HCT116 (cell line): ENCODE measurements at regions not wholly inside any gene's neighbourhood (a gene's known extent, or its start where the extent isn't known, plus 50 kb on each side); places are given as distances from the start of the nearest gene placed in this dataset.

Source experiments
- ATAC-seq: fragments of 200-7000 bp; cut with Tn5 transposase; 2 replicates; pipeline ENCODE4 v1.9.1; 2020; ENCODE audit warnings: mild to moderate bottlenecking, moderate library complexity
- BruUV-seq: library from RNA; stranded (reverse); fragments of 400-500 nt; replicated peaks from 2 replicates; lab custom pipeline; 2021; lab: Mats Ljungman, UMichigan
- CTCF ChIA-PET: fragments of 300-600 bp; sonication (Branson Sonifier 250); formaldehyde crosslinking; loops from one replicate; lab custom pipeline; 2021; ENCODE audit warnings: antibody characterized with exemption; lab: Charles Lee
- POLR2A ChIA-PET: fragments of 300-600, 350-600 bp; sonication (Branson Sonifier 250); formaldehyde crosslinking; loops from one replicate; lab custom pipeline; 2021; ENCODE audit warnings: antibody characterized with exemption; lab: Charles Lee
- RAD21 ChIA-PET, 2 experiments: fragments of 300-600 bp; sonication (Branson Sonifier 250); formaldehyde crosslinking; loops; one replicate each; lab custom pipeline; 2023; ENCODE audit warnings: low total read pairs in 2 of 2; ENCODE audit not compliant: uncharacterized antibody in 2 of 2, unreplicated experiment in 2 of 2, low non-redundant PET in 1 of 2; lab: Charles Lee
- DNase-seq: peaks from one replicate; pipeline ENCODE4 v3.0.0-alpha.2; 2010; ENCODE audit warnings: low read depth, low spot score
- H2AFZ ChIP-seq: fragments of 200-600 bp; shearing (Covaris generic), sonication (generic); 2 replicates; pipeline ENCODE4 v1.6.1; 2017; ENCODE audit warnings: low read depth, mixed run types, mixed read lengths, antibody characterized with exemption, low read length; ENCODE audit not compliant: poor library complexity, severe bottlenecking
- H3K27ac ChIP-seq: 2 replicates; pipeline ENCODE4 v1.5.1; 2012; ENCODE audit warnings: low read depth, low read length
- H3K27me3 ChIP-seq: fragments of 200-600 bp; sonication (generic); 2 replicates; pipeline ENCODE4 v1.6.1; 2016; ENCODE audit warnings: mixed run types, low read length, mixed read lengths; ENCODE audit not compliant: insufficient read depth
- H3K36me3 ChIP-seq, 2 experiments: fragments of 200-500 bp in 1 of 2; fragments of 200-600 bp in 1 of 2; sonication (Bioruptor generic) in 1 of 2; sonication (generic) in 1 of 2; 2 replicates each; pipeline versions ENCODE4 v1.5.1 to v1.6.1; 2014 to 2016; ENCODE audit warnings: low read length in 2 of 2, inconsistent platforms in 1 of 2, mixed read lengths in 1 of 2, mixed run types in 1 of 2; ENCODE audit not compliant: insufficient read depth in 2 of 2, control insufficient read depth in 1 of 2
- H3K4me1 ChIP-seq, 2 experiments: fragments of 200-600 bp in 1 of 2; sonication (generic) in 1 of 2; 2 replicates each; pipeline versions ENCODE4 v1.5.1 to v1.6.1; 2012 to 2017; ENCODE audit warnings: low read length in 2 of 2, inconsistent platforms in 1 of 2, mild to moderate bottlenecking in 1 of 2, mixed read lengths in 1 of 2, mixed run types in 1 of 2, moderate library complexity in 1 of 2; ENCODE audit not compliant: insufficient read depth in 2 of 2, control insufficient read depth in 1 of 2
- H3K4me2 ChIP-seq: fragments of 200-600 bp; sonication (generic); 2 replicates; pipeline ENCODE4 v1.6.1; 2017; ENCODE audit warnings: mixed run types, low read length, mixed read lengths
- H3K4me3 ChIP-seq, 2 experiments: fragments of 200-600 bp in 1 of 2; sonication (generic) in 1 of 2; replicated peaks in 1 of 2; 2 replicates each; pipeline ENCODE4 v1.5.1; 2011 to 2016; ENCODE audit warnings: low read length in 2 of 2, control low read depth in 1 of 2, low read depth in 1 of 2, mild to moderate bottlenecking in 1 of 2, mixed read lengths in 1 of 2, mixed run types in 1 of 2
- H3K79me2 ChIP-seq: fragments of 200-600 bp; sonication (generic); 2 replicates; pipeline ENCODE4 v1.6.1; 2017; ENCODE audit warnings: mild to moderate bottlenecking, mixed run types, low read length, moderate library complexity, mixed read lengths; ENCODE audit not compliant: insufficient read depth
- H3K9ac ChIP-seq: fragments of 200-600 bp; sonication (generic); 2 replicates; pipeline ENCODE4 v1.6.1; 2016; ENCODE audit warnings: low read length, mixed read lengths
- H3K9me2 ChIP-seq: fragments of 200-600 bp; sonication (generic), shearing (Covaris generic); 2 replicates; pipeline ENCODE4 v1.6.1; 2017; ENCODE audit warnings: mixed run types, mild to moderate bottlenecking, moderate library complexity; ENCODE audit not compliant: insufficient read depth
- H3K9me3 ChIP-seq, 2 experiments: fragments of 200-500 bp in 1 of 2; fragments of 200-600 bp in 1 of 2; sonication (Bioruptor generic) in 1 of 2; sonication (generic) in 1 of 2; 2 replicates each; pipeline ENCODE4 v1.6.1; 2014 to 2017; ENCODE audit warnings: low read length in 2 of 2, mixed read lengths in 2 of 2, inconsistent platforms in 1 of 2, low read depth in 1 of 2, mild to moderate bottlenecking in 1 of 2, mixed run types in 1 of 2, moderate library complexity in 1 of 2; ENCODE audit not compliant: control insufficient read depth in 1 of 2, insufficient read depth in 1 of 2
- H4K20me1 ChIP-seq: fragments of 200-600 bp; sonication (generic), shearing (Covaris generic); 2 replicates; pipeline ENCODE4 v1.6.1; 2017; ENCODE audit warnings: mixed run types, mild to moderate bottlenecking, moderate library complexity; ENCODE audit not compliant: insufficient read depth
- CBX3 ChIP-seq: IDR thresholded peaks from 2 replicates; pipeline ENCODE4 v1.6.1; 2012; ENCODE audit warnings: low read depth
- CEBPB ChIP-seq: IDR thresholded peaks from 2 replicates; pipeline ENCODE4 v1.6.1; 2012; ENCODE audit warnings: low read depth
- CTCF ChIP-seq, 3 experiments: fragments of 200-600 bp in 1 of 3; sonication (generic) in 1 of 3; IDR thresholded peaks in 2 of 3; conservative IDR thresholded peaks in 1 of 3; 2 replicates each; pipeline ENCODE4 v1.5.1; 2012 to 2017; ENCODE audit warnings: low read depth in 2 of 3, low read length in 2 of 3, antibody characterized with exemption in 1 of 3, borderline replicate concordance in 1 of 3, control low read depth in 1 of 3, mild to moderate bottlenecking in 1 of 3, mixed read lengths in 1 of 3, mixed run types in 1 of 3, moderate library complexity in 1 of 3; ENCODE audit not compliant: insufficient read depth in 1 of 3
- ELF1 ChIP-seq: IDR thresholded peaks from 2 replicates; pipeline ENCODE4 v1.6.1; 2012; ENCODE audit warnings: low read depth, borderline replicate concordance
- EZH2 ChIP-seq: fragments of 200-600 bp; sonication (generic); IDR thresholded peaks from 2 replicates; pipeline ENCODE4 v1.6.1; 2017; ENCODE audit warnings: antibody characterized with exemption, mixed run types
- EZH2phosphoT487 ChIP-seq: fragments of 200-600 bp; IDR thresholded peaks from 2 replicates; pipeline ENCODE4 v1.6.1; 2018; ENCODE audit warnings: antibody characterized with exemption, borderline replicate concordance
- FOSL1 ChIP-seq: IDR thresholded peaks from 2 replicates; pipeline ENCODE4 v1.6.1; 2012; ENCODE audit warnings: low read depth
- MAX ChIP-seq: IDR thresholded peaks from 2 replicates; pipeline ENCODE4 v1.6.1; 2012
- POLR2AphosphoS5 ChIP-seq: IDR thresholded peaks from 2 replicates; pipeline ENCODE4 v1.6.1; 2011; ENCODE audit warnings: mild to moderate bottlenecking, low read depth, low read length, moderate library complexity
- REST ChIP-seq: IDR thresholded peaks from 2 replicates; pipeline ENCODE4 v1.6.1; 2012; ENCODE audit warnings: low read depth
- SIN3A ChIP-seq: IDR thresholded peaks from 2 replicates; pipeline ENCODE4 v1.6.1; 2012; ENCODE audit warnings: low read depth
- SRF ChIP-seq: IDR thresholded peaks from 2 replicates; pipeline ENCODE4 v1.6.1; 2012; ENCODE audit warnings: low read depth
- TCF7L2 ChIP-seq: IDR thresholded peaks from 2 replicates; pipeline ENCODE4 v1.7.0; 2011; ENCODE audit warnings: borderline replicate concordance, inconsistent platforms; ENCODE audit not compliant: insufficient read depth, insufficient read length; ENCODE audit errors: extremely low read depth
- YY1 ChIP-seq: IDR thresholded peaks from 2 replicates; pipeline ENCODE4 v1.6.1; 2011; ENCODE audit warnings: low read length, low read depth, moderate library complexity, mild to moderate bottlenecking; ENCODE audit not compliant: insufficient replicate concordance; ENCODE audit errors: extremely low read depth
- ZBTB33 ChIP-seq: IDR thresholded peaks from 2 replicates; pipeline ENCODE4 v1.6.1; 2011; ENCODE audit warnings: mild to moderate bottlenecking, low read length, moderate library complexity; ENCODE audit not compliant: insufficient replicate concordance; ENCODE audit errors: extremely low read depth
- ZNF274 ChIP-seq: fragments of 200-500 bp; sonication (Bioruptor generic); IDR thresholded peaks from 2 replicates; pipeline ENCODE4 v1.6.1; 2014; ENCODE audit warnings: mild to moderate bottlenecking, low read depth, low read length, inconsistent platforms
- intact Hi-C: fragments of 100-400 bp; cut with micrococcal nuclease; formaldehyde crosslinking; loops from 2 replicates; pipeline ENCODE4 v1.10.0; 2022

GRCh38 chr3:182364723-182365650 lies 428.3 kb upstream of the ATP11B start:
- ChIA-PET RAD21 (interaction anchor here in 1 of 2 experiments (1.6 kb wide), 1 partner anchor 24 kb away, joined by 3 read pairs; no protein-coding TSS in a partner anchor), POLR2A (interaction anchor here (0.9 to 2.2 kb wide), 2 partner anchors 13 to 72 kb away, joined by 3 to 6 read pairs; no protein-coding TSS in a partner anchor), CTCF (interaction anchor here (0.9 to 1.7 kb wide), 3 partner anchors 10 to 13 kb away, joined by 3 to 5 read pairs (median 3); no protein-coding TSS in a partner anchor)
- H3K36me3 ChIP-seq = no peaks in the 10 kb centered on the region
- H3K4me3 ChIP-seq = peak overlapping the region; percentile 13 to 56
- H3K4me2 ChIP-seq = peak overlapping the region; percentile 85
- no peaks in the 10 kb centered on the region for H4K20me1 ChIP-seq
- no TSS peak for BruUV-seq
- H3K27me3 ChIP-seq = no peaks in the 10 kb centered on the region
- peak; percentile 83 for ATAC-seq
- intact Hi-C loops = loop anchor here (2.0 to 10.0 kb wide), 2 partner anchors 254 to 660 kb away; no protein-coding TSS in a partner anchor
- peaks cover 23 to 29% of the 10 kb centered on the region in 2 experiments for H3K4me1 ChIP-seq
- H3K9ac ChIP-seq = peak overlapping the region; percentile 29; the same call in 1 of the 2 replicates
- H2AFZ ChIP-seq = peak overlapping the region; percentile 94
- no peaks in the 10 kb centered on the region for H3K79me2 ChIP-seq
- no peaks in the 10 kb centered on the region for H3K9me2 ChIP-seq
- H3K27ac ChIP-seq = peak overlapping the region; percentile 91
- no peaks in the 10 kb centered on the region for H3K9me3 ChIP-seq
- peak; percentile 94 for DNase-seq
- TF ChIP-seq CBX3 (peak; percentile 64), CEBPB (peak; percentile 80), MAX (peak; percentile 71), TCF7L2 (no peak), SRF (peak; percentile 62), ZBTB33 (no peak), ELF1 (no peak; the same call in 1 of the 2 replicates), CTCF (IDR thresholded peaks at IDR 0.05 in 2 of 3, conservative IDR thresholded peaks at IDR 0.05 in 1 of 3; ENCODE audit: borderline replicate concordance in 1 of 3, insufficient read depth in 1 of 3, low read depth in 2 of 3, low read length in 2 of 3) (no peak), ZNF274 (no peak), EZH2phosphoT487 (no peak), FOSL1 (peak; percentile 93), POLR2AphosphoS5 (peak; percentile 27), EZH2 (no peak), REST (no peak), YY1 (no peak), SIN3A (peak; percentile 85; the same call in 1 of the 2 replicates)
